Chondrocyte (in vitro differentiated cells): ENCODE measurements at regions not wholly inside any gene's neighbourhood (a gene's known extent, or its start where the extent isn't known, plus 50 kb on each side); places are given as distances from the start of the nearest gene placed in this dataset.

Experiments
- DNase-seq: peaks from one replicate; pipeline ENCODE4 v3.0.0; 2021; ENCODE audit warnings: mixed read lengths, low spot score
- H3K27ac Mint-ChIP-seq: one replicate; pipeline ENCODE4 v1.8.0; 2021; ENCODE audit warnings: mild to moderate bottlenecking, moderate library complexity, mixed read lengths; ENCODE audit not compliant: unreplicated experiment
- H3K27me3 Mint-ChIP-seq: 2 replicates; pipeline ENCODE4 v1.8.0; 2021; ENCODE audit warnings: low read depth, mixed read lengths
- H3K36me3 Mint-ChIP-seq: 2 replicates; pipeline ENCODE4 v1.8.0; 2021; ENCODE audit warnings: low read depth, mixed read lengths
- H3K4me1 Mint-ChIP-seq: 2 replicates; pipeline ENCODE4 v1.8.0; 2021; ENCODE audit warnings: low read depth, mild to moderate bottlenecking, mixed read lengths
- H3K4me3 Mint-ChIP-seq: one replicate; pipeline ENCODE4 v1.8.0; 2021; ENCODE audit warnings: mild to moderate bottlenecking, moderate library complexity, mixed read lengths; ENCODE audit not compliant: unreplicated experiment
- H3K9me3 Mint-ChIP-seq: 2 replicates; pipeline ENCODE4 v1.8.0; 2021; ENCODE audit warnings: low read depth, mixed read lengths
- CTCF ChIP-seq: fragments of 200-600 bp; sonication (generic); IDR thresholded peaks from 2 replicates; pipeline ENCODE4 v1.5.0; 2021; ENCODE audit warnings: antibody characterized with exemption, mild to moderate bottlenecking, moderate library complexity

GRCh38 chr1:70819231-70819630 lies 228.4 kb downstream of the PTGER3 start:
- Mint-ChIP-seq H3K9me3 (peaks cover 3% of the 10 kb centered on the region), H3K4me1 (no peaks in the 10 kb centered on the region), H3K27me3 (peaks cover 3% of the 10 kb centered on the region), H3K27ac (no peak overlapping the region), H3K4me3 (no peak overlapping the region), H3K36me3 (no peaks in the 10 kb centered on the region)
- no peak for TF ChIP-seq CTCF
- DNase-seq = no peak

GRCh38 chr1:70819785-70820184 lies 227.8 kb downstream of the PTGER3 start:
- Mint-ChIP-seq H3K4me3 (no peak overlapping the region), H3K27me3 (peaks cover 4% of the 10 kb centered on the region), H3K27ac (no peak overlapping the region), H3K9me3 (peaks cover 3% of the 10 kb centered on the region), H3K36me3 (no peaks in the 10 kb centered on the region), H3K4me1 (no peaks in the 10 kb centered on the region)
- TF ChIP-seq CTCF = no peak
- no peak for DNase-seq

GRCh38 chr1:70820396-70820795 lies 227.2 kb downstream of the PTGER3 start:
- no peak for TF ChIP-seq CTCF
- Mint-ChIP-seq H3K36me3 (no peaks in the 10 kb centered on the region), H3K9me3 (peaks cover 3% of the 10 kb centered on the region), H3K27me3 (peaks cover 6% of the 10 kb centered on the region), H3K4me3 (no peak overlapping the region), H3K4me1 (no peaks in the 10 kb centered on the region), H3K27ac (no peak overlapping the region)
- no peak for DNase-seq

GRCh38 chr1:70820995-70821394 lies 226.6 kb downstream of the PTGER3 start:
- DNase-seq = no peak
- no peaks in the 10 kb centered on the region for H3K4me1 Mint-ChIP-seq
- peaks cover 3% of the 10 kb centered on the region for H3K9me3 Mint-ChIP-seq
- peaks cover 7% of the 10 kb centered on the region for H3K27me3 Mint-ChIP-seq
- no peak for TF ChIP-seq CTCF
- no peaks in the 10 kb centered on the region for H3K36me3 Mint-ChIP-seq
- no peak overlapping the region for H3K4me3 Mint-ChIP-seq
- H3K27ac Mint-ChIP-seq = no peak overlapping the region

- DNase-seq = no peak
- TF ChIP-seq CTCF = no peak
Observed at GRCh38 chr1:70826428-70826827, 221.2 kb downstream of the PTGER3 start.

More at GRCh38 chr1:70826428-70826827, 221.2 kb downstream of the PTGER3 start:
- no peaks in the 10 kb centered on the region for H3K4me1 Mint-ChIP-seq
- H3K36me3 Mint-ChIP-seq = no peaks in the 10 kb centered on the region
- no peak overlapping the region for H3K27ac Mint-ChIP-seq
- H3K27me3 Mint-ChIP-seq = peaks cover 12% of the 10 kb centered on the region
- no peak overlapping the region for H3K4me3 Mint-ChIP-seq
- peaks cover 5% of the 10 kb centered on the region for H3K9me3 Mint-ChIP-seq
